Right cardiac atrium (tissue), 5 donors: ENCODE measurements at regions not wholly inside any gene's neighbourhood (a gene's known extent, or its start where the extent isn't known, plus 50 kb on each side); places are given as distances from the start of the nearest gene placed in this dataset.
A peak's percentile ranks its signal among the peaks of the same experiment; 100 is the strongest.

Source experiments
- ATAC-seq, 2 donors: fragments of 200-7000 bp; cut with Tn5 transposase; one replicate each; pipeline versions ENCODE4 v1.8.0 to v1.9.1; 2020; ENCODE audit warnings: moderate library complexity in 2 of 2, mild to moderate bottlenecking in 1 of 2
- DNase-seq, 3 donors: peaks; one replicate each; pipeline ENCODE4 v3.0.0-alpha.2; 2020
- H3K27ac ChIP-seq: one replicate; pipeline ENCODE4 v1.5.1; 2013; ENCODE audit warnings: mild to moderate bottlenecking, low read length, control low read depth, moderate library complexity
- H3K27me3 ChIP-seq: one replicate; pipeline ENCODE4 v1.6.1; 2013; ENCODE audit not compliant: control insufficient read depth, insufficient read depth
- H3K4me1 ChIP-seq: one replicate; pipeline ENCODE4 v1.6.1; 2013; ENCODE audit warnings: low read length; ENCODE audit not compliant: control insufficient read depth, insufficient read depth
- H3K4me3 ChIP-seq: one replicate; pipeline ENCODE4 v1.5.1; 2013; ENCODE audit warnings: low read length, control low read depth
- H3K9me3 ChIP-seq: one replicate; pipeline ENCODE4 v1.6.1; 2013; ENCODE audit warnings: low read length; ENCODE audit not compliant: control insufficient read depth
- WGBS: extraction: QIAGEN DNeasy Blood & Tissue Kit; methylation state at CpG from one replicate; pipeline ENCODE4 v1.1.7; 2013; 5-methylcytosine and 5-hydroxymethylcytosine counted together
- intact Hi-C, 4 donors: fragments of 100-400 bp; cut with DNase I; formaldehyde crosslinking; loops; one replicate each; pipeline versions ENCODE4 v1.11.0 to v1.14.0; 2022 to 2023
- donor health status: healthy with polysubstance abuse.
- donor health status: DM: no; HTN: yes; CAD: no.
- donor health status: DM: no; HTN: no; CAD: no.
- donor health status: DM: no; HTN: yes; CAD: no; lungs with severe emphysema.
- donor health status: DM: yes; HTN: yes; CAD: no.

GRCh38 chr3:118001380-118001779, 1033.3 kb downstream of the IGSF11 start:
- H3K27me3 ChIP-seq = peaks cover 4% of the 10 kb centered on the region
- ATAC-seq (no peak), DNase-seq (no peak)
- no peak overlapping the region for H3K4me3 ChIP-seq
- H3K27ac ChIP-seq = no peak overlapping the region
- no peaks in the 10 kb centered on the region for H3K9me3 ChIP-seq
- intact Hi-C loops = no loop called here
- WGBS = 23% methylated on average over 2 of the region's 2 CpGs
- no peaks in the 10 kb centered on the region for H3K4me1 ChIP-seq

- Histone ChIP-seq H3K4me1 (no peaks in the 10 kb centered on the region), H3K27me3 (no peaks in the 10 kb centered on the region), H3K27ac (no peak overlapping the region), H3K9me3 (no peaks in the 10 kb centered on the region), H3K4me3 (no peak overlapping the region)
- WGBS = 33% methylated on average over 3 of the region's 3 CpGs
- intact Hi-C loops = no loop called here
- ATAC-seq (no peak), DNase-seq (no peak)
These were observed 1022.7 kb downstream of the IGSF11 start for GRCh38 chr3:118011910-118012309.

- Histone ChIP-seq H3K27me3 (no peaks in the 10 kb centered on the region), H3K27ac (no peak overlapping the region), H3K4me3 (no peak overlapping the region), H3K4me1 (no peaks in the 10 kb centered on the region), H3K9me3 (no peaks in the 10 kb centered on the region)
- no peak for DNase-seq
- intact Hi-C loops = no loop called here
- 41% methylated on average over 2 of the region's 2 CpGs for WGBS
- no peak for ATAC-seq
These were observed 1005.6 kb downstream of the IGSF11 start for GRCh38 chr3:118029049-118029448.

- no peaks in the 10 kb centered on the region for H3K27me3 ChIP-seq
- peaks cover 2% of the 10 kb centered on the region for H3K9me3 ChIP-seq
- DNase-seq (no peak), ATAC-seq (no peak)
- no peak overlapping the region for H3K27ac ChIP-seq
- no peak overlapping the region for H3K4me3 ChIP-seq
- intact Hi-C loops = no loop called here
- no peaks in the 10 kb centered on the region for H3K4me1 ChIP-seq
- WGBS = 43% methylated on average over 1 of the region's 1 CpG
These were observed 998.4 kb downstream of the IGSF11 start for GRCh38 chr3:118036215-118036614.

- H3K9me3 ChIP-seq = no peaks in the 10 kb centered on the region
- WGBS = 0% methylated on average over 1 of the region's 1 CpG
- DNase-seq (no peak), ATAC-seq (no peak)
- no peaks in the 10 kb centered on the region for H3K4me1 ChIP-seq
- H3K27ac ChIP-seq = no peak overlapping the region
- no peaks in the 10 kb centered on the region for H3K27me3 ChIP-seq
- intact Hi-C loops = no loop called here
- H3K4me3 ChIP-seq = no peak overlapping the region
These were observed 979.3 kb downstream of the IGSF11 start for GRCh38 chr3:118055381-118055780.

- intact Hi-C loops = no loop called here
- WGBS = 60% methylated on average over 1 of the region's 1 CpG
- Histone ChIP-seq H3K27me3 (no peaks in the 10 kb centered on the region), H3K4me3 (no peak overlapping the region), H3K4me1 (no peaks in the 10 kb centered on the region), H3K27ac (no peak overlapping the region), H3K9me3 (no peaks in the 10 kb centered on the region)
- no peak for DNase-seq
- no peak for ATAC-seq
These were observed 977.6 kb downstream of the IGSF11 start for GRCh38 chr3:118057086-118057485.

GRCh38 chr3:118059096-118059495, 975.5 kb downstream of the IGSF11 start:
- no peaks in the 10 kb centered on the region for H3K4me1 ChIP-seq
- no peak overlapping the region for H3K27ac ChIP-seq
- H3K9me3 ChIP-seq = no peaks in the 10 kb centered on the region
- H3K27me3 ChIP-seq = no peaks in the 10 kb centered on the region
- intact Hi-C loops = no loop called here
- no peak for ATAC-seq
- no peak for DNase-seq
- no peak overlapping the region for H3K4me3 ChIP-seq

GRCh38 chr3:118067439-118067838, 967.2 kb downstream of the IGSF11 start:
- intact Hi-C loops = no loop called here
- ATAC-seq = no peak
- DNase-seq = no peak
- Histone ChIP-seq H3K9me3 (no peaks in the 10 kb centered on the region), H3K27ac (no peak overlapping the region), H3K4me1 (no peaks in the 10 kb centered on the region), H3K27me3 (no peaks in the 10 kb centered on the region), H3K4me3 (no peak overlapping the region)
- WGBS = 89% methylated on average over 4 of the region's 4 CpGs

- H3K4me3 ChIP-seq = no peak overlapping the region
- no peak for ATAC-seq
- no peaks in the 10 kb centered on the region for H3K4me1 ChIP-seq
- 44% methylated on average over 6 of the region's 6 CpGs for WGBS
- H3K27ac ChIP-seq = no peak overlapping the region
- intact Hi-C loops = no loop called here
- no peaks in the 10 kb centered on the region for H3K27me3 ChIP-seq
- peak in 1 of 3 donors; percentile 4 for DNase-seq
- no peaks in the 10 kb centered on the region for H3K9me3 ChIP-seq
These were observed 958.8 kb downstream of the IGSF11 start for GRCh38 chr3:118075873-118076272.

GRCh38 chr3:118077332-118077731, 957.3 kb downstream of the IGSF11 start:
- Histone ChIP-seq H3K27me3 (no peaks in the 10 kb centered on the region), H3K9me3 (no peaks in the 10 kb centered on the region), H3K27ac (no peak overlapping the region), H3K4me1 (no peaks in the 10 kb centered on the region), H3K4me3 (no peak overlapping the region)
- WGBS = 77% methylated on average over 1 of the region's 1 CpG
- intact Hi-C loops = no loop called here
- ATAC-seq (no peak), DNase-seq (no peak)

- ATAC-seq (no peak), DNase-seq (no peak)
- intact Hi-C loops = no loop called here
- WGBS = 38% methylated on average over 1 of the region's 1 CpG
- no peak overlapping the region for H3K27ac ChIP-seq
- H3K4me1 ChIP-seq = no peaks in the 10 kb centered on the region
- H3K4me3 ChIP-seq = no peak overlapping the region
- H3K9me3 ChIP-seq = no peaks in the 10 kb centered on the region
- H3K27me3 ChIP-seq = no peaks in the 10 kb centered on the region
These were observed 953.8 kb downstream of the IGSF11 start for GRCh38 chr3:118080889-118081288.

GRCh38 chr3:118088696-118089095, 946.0 kb downstream of the IGSF11 start:
- Histone ChIP-seq H3K9me3 (no peaks in the 10 kb centered on the region), H3K27ac (no peak overlapping the region), H3K4me3 (no peak overlapping the region), H3K27me3 (no peaks in the 10 kb centered on the region), H3K4me1 (no peaks in the 10 kb centered on the region)
- intact Hi-C loops = no loop called here
- 49% methylated on average over 3 of the region's 3 CpGs for WGBS
- DNase-seq = no peak
- no peak for ATAC-seq
